HepG2 (cell line): ENCODE measurements at regions not wholly inside any gene's neighbourhood (a gene's known extent, or its start where the extent isn't known, plus 50 kb on each side); places are given as distances from the start of the nearest gene placed in this dataset.

Experiments
- ATAC-seq: fragments of 200-7000 bp; cut with Tn5 transposase; 3 replicates; pipeline ENCODE4 v1.9.1; 2020; ENCODE audit warnings: mild to moderate bottlenecking, moderate library complexity
- BruUV-seq: library from RNA; stranded (reverse); fragments of 400-500 nt; replicated peaks from 2 replicates; lab custom pipeline; 2021; lab: Mats Ljungman, UMichigan
- CTCF ChIA-PET: fragments of 300-600 bp; formaldehyde crosslinking; extraction: SDS; loops from one replicate; lab custom pipeline; 2021; ENCODE audit warnings: low total read pairs, inconsistent platforms, low intra/inter-chr PET ratio; lab: Yijun Ruan, JAX
- POLR2A ChIA-PET: fragments of 350-600 bp; sonication (Branson Sonifier 250); formaldehyde crosslinking; loops from one replicate; lab custom pipeline; 2020; ENCODE audit warnings: antibody characterized with exemption, inconsistent platforms; lab: Yijun Ruan, JAX
- DNase-seq: peaks from one replicate; pipeline ENCODE4 v3.0.0-alpha.2; 2015; ENCODE audit warnings: low spot score
- FAIRE-seq: peaks from 3 replicates; lab custom pipeline; 2011; peaks lifted over from hg19 to GRCh38; lab: Jason Lieb, UNC
- H2AFZ ChIP-seq: one replicate; pipeline ENCODE4 v1.6.1; 2011; ENCODE audit warnings: low read length, inconsistent platforms
- H3K27ac ChIP-seq: fragments of 300-600 bp; 3 replicates; pipeline ENCODE4 v1.8.0; 2011; ENCODE audit warnings: mixed run types, mild to moderate bottlenecking, mixed read lengths, low read length, inconsistent platforms; ENCODE audit not compliant: insufficient read depth; ENCODE audit errors: extremely low read length
- H3K27me3 ChIP-seq, 2 experiments: fragments of 200-600 bp in 1 of 2; 2 replicates in 1 of 2; 3 replicates in 1 of 2; pipeline versions ENCODE4 v1.6.0 to v1.8.0; 2011; ENCODE audit warnings: low read length in 2 of 2, mild to moderate bottlenecking in 2 of 2, moderate library complexity in 2 of 2, inconsistent platforms in 1 of 2; ENCODE audit not compliant: insufficient read depth in 2 of 2, control insufficient read depth in 1 of 2
- H3K36me3 ChIP-seq, 2 experiments: fragments of 200-600 bp in 1 of 2; replicated peaks in 1 of 2; 2 replicates in 1 of 2; 3 replicates in 1 of 2; pipeline versions ENCODE4 v1.5.1 to v1.8.0; 2011; ENCODE audit warnings: low read length in 2 of 2, inconsistent platforms in 1 of 2; ENCODE audit not compliant: insufficient read depth in 2 of 2, control insufficient read depth in 1 of 2
- H3K4me1 ChIP-seq: 2 replicates; pipeline ENCODE4 v1.5.1; 2012; ENCODE audit warnings: low read length, inconsistent platforms; ENCODE audit not compliant: insufficient read depth
- H3K4me2 ChIP-seq: 2 replicates; pipeline ENCODE4 v1.6.0; 2011; ENCODE audit warnings: low read depth, low read length, inconsistent platforms
- H3K4me3 ChIP-seq, 3 experiments: fragments of 200-600 bp in 1 of 3; sonication (generic), shearing (Covaris generic) in 1 of 3; replicated peaks in 1 of 3; 2 replicates each; pipeline ENCODE4 v1.5.1; 2011 to 2016; ENCODE audit warnings: low read length in 3 of 3, inconsistent platforms in 2 of 3, low read depth in 2 of 3, mild to moderate bottlenecking in 2 of 3, control low read depth in 1 of 3, mixed read lengths in 1 of 3; ENCODE audit not compliant: insufficient read depth in 1 of 3
- H3K79me2 ChIP-seq: one replicate; pipeline ENCODE4 v1.6.1; 2011; ENCODE audit warnings: low read length, inconsistent platforms; ENCODE audit not compliant: insufficient read depth
- H3K9ac ChIP-seq: 2 replicates; pipeline ENCODE4 v1.6.0; 2011; ENCODE audit warnings: mild to moderate bottlenecking, low read depth, low read length, inconsistent platforms; ENCODE audit not compliant: insufficient read depth
- H3K9me3 ChIP-seq: 2 replicates; pipeline ENCODE4 v1.5.1; 2012; ENCODE audit warnings: mild to moderate bottlenecking, low read length
- H4K20me1 ChIP-seq: 2 replicates; pipeline ENCODE4 v1.6.0; 2011; ENCODE audit warnings: inconsistent platforms, mild to moderate bottlenecking, low read length, moderate library complexity; ENCODE audit not compliant: insufficient read depth
- ADNP ChIP-seq: sonication (generic); formaldehyde crosslinking; IDR thresholded peaks from 2 replicates; pipeline ENCODE4 v1.4.0; 2020; ENCODE audit warnings: missing genetic modification reagents
- BCL6 ChIP-seq: IDR thresholded peaks from 2 replicates; pipeline ENCODE4 v1.6.1; 2016; ENCODE audit warnings: missing genetic modification reagents, missing compliant biosample characterization
- GZF1 ChIP-seq: sonication (generic); formaldehyde crosslinking; IDR thresholded peaks from 2 replicates; pipeline ENCODE4 v1.5.1; 2020; ENCODE audit warnings: mild to moderate bottlenecking, missing genetic modification reagents
- NAIF1 ChIP-seq: sonication (generic); formaldehyde crosslinking; IDR thresholded peaks from 2 replicates; pipeline ENCODE4 v1.5.0; 2020; ENCODE audit warnings: mild to moderate bottlenecking, missing genetic modification reagents, borderline replicate concordance
- NCOR1 ChIP-seq: fragments of 200-600 bp; sonication (generic); IDR thresholded peaks from 2 replicates; pipeline ENCODE4 v1.7.0; 2017; ENCODE audit warnings: antibody characterized with exemption, low read length, borderline replicate concordance
- SIN3B ChIP-seq: fragments of 150-350 bp; IDR thresholded peaks from 2 replicates; pipeline ENCODE4 v1.6.1; 2014; ENCODE audit warnings: low read length
- SIX4 ChIP-seq: sonication (generic); formaldehyde crosslinking; IDR thresholded peaks from 2 replicates; pipeline ENCODE4 v1.4.0; 2020; ENCODE audit warnings: missing genetic modification reagents
- SRSF1 ChIP-seq: fragments of 200-400 bp; formaldehyde crosslinking; optimal IDR thresholded peaks from 2 replicates; pipeline ENCODE3; 2017; ENCODE audit warnings: mild to moderate bottlenecking, low read depth, low read length, moderate library complexity
- TCF12 ChIP-seq, 2 experiments: fragments of 450-650 bp in 1 of 2; sonication (generic) in 1 of 2; formaldehyde crosslinking in 1 of 2; IDR thresholded peaks; 2 replicates each; pipeline versions ENCODE4 v1.6.1 to v1.8.0; 2017 to 2022; ENCODE audit warnings: antibody characterized with exemption in 1 of 2, mild to moderate bottlenecking in 1 of 2, missing genetic modification reagents in 1 of 2, moderate library complexity in 1 of 2
- XRCC5 ChIP-seq: fragments of 200-400 bp; formaldehyde crosslinking; optimal IDR thresholded peaks from 2 replicates; pipeline ENCODE3; 2017; ENCODE audit warnings: mild to moderate bottlenecking, low read length
- ZFP36L2 ChIP-seq: sonication (generic); formaldehyde crosslinking; IDR thresholded peaks from 2 replicates; pipeline ENCODE4 v1.4.0; 2020; ENCODE audit warnings: missing genetic modification reagents
- ZMAT3 ChIP-seq: sonication (generic); formaldehyde crosslinking; conservative IDR thresholded peaks from 2 replicates; pipeline ENCODE4 v1.7.0; 2021; ENCODE audit warnings: missing genetic modification reagents
- ZNF230 ChIP-seq: sonication (generic); formaldehyde crosslinking; IDR thresholded peaks from 2 replicates; pipeline ENCODE4 v1.4.0; 2020; ENCODE audit warnings: mild to moderate bottlenecking, missing genetic modification reagents
- ZNF383 ChIP-seq: sonication (generic); formaldehyde crosslinking; IDR thresholded peaks from 2 replicates; pipeline ENCODE4 v1.4.0; 2020; ENCODE audit warnings: missing genetic modification reagents, mild to moderate bottlenecking, borderline replicate concordance
- ZSCAN25 ChIP-seq: sonication (generic); formaldehyde crosslinking; IDR thresholded peaks from 2 replicates; pipeline ENCODE4 v1.8.0; 2022; ENCODE audit warnings: mild to moderate bottlenecking, missing genetic modification reagents
- ZSCAN31 ChIP-seq: sonication (generic); formaldehyde crosslinking; IDR thresholded peaks from 2 replicates; pipeline ENCODE4 v1.5.0; 2020; ENCODE audit warnings: low read depth, mild to moderate bottlenecking, missing genetic modification reagents
- WGBS: methylation state at CpG from one replicate; pipeline ENCODE4 v1.1.6; 2017; ENCODE audit warnings: low lambda C conversion rate; 5-methylcytosine and 5-hydroxymethylcytosine counted together
- in situ Hi-C: cut with HindIII; loops from 2 replicates; pipeline ENCODE4 v1.10.0; 2017; ENCODE audit warnings: low pct_unique_long_range_greater_than_20kb; ENCODE audit not compliant: extremely low pct_ligation_motif_present
- intact Hi-C: fragments of 100-400 bp; cut with micrococcal nuclease; formaldehyde crosslinking; loops from one replicate; pipeline ENCODE4 v1.10.0; 2022; ENCODE audit not compliant: unreplicated experiment
- TF ChIP-seq, protein P1 (sequence below): sonication (generic); formaldehyde crosslinking; IDR thresholded peaks from 2 replicates; pipeline ENCODE4 v1.4.0; 2020; ENCODE audit warnings: mild to moderate bottlenecking, low read depth, missing genetic modification reagents
- TF ChIP-seq, protein P2 (sequence below): IDR thresholded peaks from 2 replicates; pipeline ENCODE4 v1.6.1; 2016; ENCODE audit warnings: control low read depth

DNA sequence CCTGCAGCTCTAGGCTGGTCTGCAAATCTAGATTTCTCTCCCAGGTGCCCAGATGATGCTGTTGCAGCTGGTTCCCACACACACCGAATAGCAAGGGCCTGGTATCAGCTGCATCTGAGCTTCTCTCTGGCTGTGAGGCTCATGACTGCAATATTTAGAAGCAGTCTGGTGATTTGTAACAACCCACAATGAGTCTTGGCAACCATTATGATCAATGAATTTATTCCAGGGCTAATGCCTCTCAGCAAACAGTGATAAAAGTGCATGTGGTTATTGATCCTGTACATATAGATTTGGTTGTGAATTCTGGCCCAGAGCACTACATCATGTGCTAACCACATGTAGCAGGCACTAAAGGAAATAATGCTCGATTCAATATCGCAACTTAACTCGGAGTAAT is 114.3 kb downstream of the ASCL4 start:
- Histone ChIP-seq H3K27me3 (peaks cover 0 to under 1% of the 10 kb centered on the region in 2 experiments; a peak in 2 of 5 replicates), H3K79me2 (no peaks in the 10 kb centered on the region), H3K4me1 (no peaks in the 10 kb centered on the region), H3K9me3 (no peaks in the 10 kb centered on the region), H3K4me3 (no peak overlapping the region), H3K27ac (no peak overlapping the region), H3K9ac (no peak overlapping the region), H3K4me2 (no peak overlapping the region), H3K36me3 (no peaks in the 10 kb centered on the region), H4K20me1 (no peaks in the 10 kb centered on the region), H2AFZ (no peak overlapping the region)
- POLR2A ChIA-PET: no interaction called here
- TF ChIP-seq NAIF1: no peak
- no peak for TF ChIP-seq ZSCAN31 (CRISPR knock-in tag)
- TF ChIP-seq XRCC5: no peak
- no peak for TF ChIP-seq GZF1
- no peak for TF ChIP-seq SIX4 (CRISPR knock-in tag)
- TF ChIP-seq TCF12 (IDR thresholded peaks at IDR 0.05): no peak
- TF ChIP-seq TCF12 (CRISPR knock-in tag; IDR thresholded peaks at IDR 0.05): no peak
- no peak for TF ChIP-seq ZSCAN25 (CRISPR knock-in tag)
- TF ChIP-seq ZFP36L2: no peak
- no peak for TF ChIP-seq SIN3B
- TF ChIP-seq, protein P1, sequence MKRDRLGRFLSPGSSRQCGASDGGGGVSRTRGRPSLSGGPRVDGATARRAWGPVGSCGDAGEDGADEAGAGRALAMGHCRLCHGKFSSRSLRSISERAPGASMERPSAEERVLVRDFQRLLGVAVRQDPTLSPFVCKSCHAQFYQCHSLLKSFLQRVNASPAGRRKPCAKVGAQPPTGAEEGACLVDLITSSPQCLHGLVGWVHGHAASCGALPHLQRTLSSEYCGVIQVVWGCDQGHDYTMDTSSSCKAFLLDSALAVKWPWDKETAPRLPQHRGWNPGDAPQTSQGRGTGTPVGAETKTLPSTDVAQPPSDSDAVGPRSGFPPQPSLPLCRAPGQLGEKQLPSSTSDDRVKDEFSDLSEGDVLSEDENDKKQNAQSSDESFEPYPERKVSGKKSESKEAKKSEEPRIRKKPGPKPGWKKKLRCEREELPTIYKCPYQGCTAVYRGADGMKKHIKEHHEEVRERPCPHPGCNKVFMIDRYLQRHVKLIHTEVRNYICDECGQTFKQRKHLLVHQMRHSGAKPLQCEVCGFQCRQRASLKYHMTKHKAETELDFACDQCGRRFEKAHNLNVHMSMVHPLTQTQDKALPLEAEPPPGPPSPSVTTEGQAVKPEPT (CRISPR knock-in tag): no peak
- TF ChIP-seq ZNF230 (CRISPR knock-in tag): no peak
- TF ChIP-seq BCL6 (CRISPR knock-in tag): no peak
- no peak for TF ChIP-seq ADNP (CRISPR knock-in tag)
- TF ChIP-seq SRSF1: no peak
- TF ChIP-seq, protein P2, sequence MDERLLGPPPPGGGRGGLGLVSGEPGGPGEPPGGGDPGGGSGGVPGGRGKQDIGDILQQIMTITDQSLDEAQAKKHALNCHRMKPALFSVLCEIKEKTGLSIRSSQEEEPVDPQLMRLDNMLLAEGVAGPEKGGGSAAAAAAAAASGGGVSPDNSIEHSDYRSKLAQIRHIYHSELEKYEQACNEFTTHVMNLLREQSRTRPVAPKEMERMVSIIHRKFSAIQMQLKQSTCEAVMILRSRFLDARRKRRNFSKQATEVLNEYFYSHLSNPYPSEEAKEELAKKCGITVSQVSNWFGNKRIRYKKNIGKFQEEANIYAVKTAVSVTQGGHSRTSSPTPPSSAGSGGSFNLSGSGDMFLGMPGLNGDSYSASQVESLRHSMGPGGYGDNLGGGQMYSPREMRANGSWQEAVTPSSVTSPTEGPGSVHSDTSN (CRISPR knock-in tag): no peak
- no peak for TF ChIP-seq ZNF383 (CRISPR knock-in tag)
- TF ChIP-seq NCOR1: no peak
- TF ChIP-seq ZMAT3 (CRISPR knock-in tag): no peak
- FAIRE-seq: no peak
- no peak for ATAC-seq
- in situ Hi-C loops (no loop called here), intact Hi-C loops (no loop called here)
- CTCF ChIA-PET: no interaction called here
- DNase-seq: no peak
- BruUV-seq: no TSS peak
- 57% methylated on average over 4 of the region's 4 CpGs for WGBS
